Muscle layer of duodenum (tissue), 2 donors: ENCODE measurements at regions not wholly inside any gene's neighbourhood (a gene's known extent, or its start where the extent isn't known, plus 50 kb on each side); places are given as distances from the start of the nearest gene placed in this dataset.
"Not testable (repeated sequence)": the region's sequence is repeated elsewhere in the genome, so short reads cannot be mapped to it uniquely, and the experiment has no call there.

ENCODE experiments used
- H3K27ac ChIP-seq: one replicate; pipeline ENCODE4 v1.7.0; 2013; ENCODE audit warnings: mild to moderate bottlenecking, low read length
- H3K27me3 ChIP-seq: one replicate; pipeline ENCODE4 v1.7.0; 2013; ENCODE audit warnings: low read depth, mild to moderate bottlenecking, control low read depth, low read length
- H3K36me3 ChIP-seq, 2 donors: one replicate each; pipeline ENCODE4 v1.7.0; 2013; ENCODE audit warnings: low read length in 2 of 2, control low read depth in 1 of 2, mild to moderate bottlenecking in 1 of 2; ENCODE audit not compliant: insufficient read depth in 2 of 2, control insufficient read depth in 1 of 2
- H3K4me1 ChIP-seq, 2 donors: one replicate each; pipeline ENCODE4 v1.7.0; 2013; ENCODE audit warnings: low read length in 2 of 2, mild to moderate bottlenecking in 2 of 2, control low read depth in 1 of 2, moderate library complexity in 1 of 2; ENCODE audit not compliant: insufficient read depth in 2 of 2, control insufficient read depth in 1 of 2
- H3K4me3 ChIP-seq, 2 donors: one replicate each; pipeline ENCODE4 v1.7.0; 2013; ENCODE audit warnings: low read length in 2 of 2, low read depth in 1 of 2, mild to moderate bottlenecking in 1 of 2
- H3K9me3 ChIP-seq, 2 donors: one replicate each; pipeline ENCODE4 v1.7.0; 2013; ENCODE audit warnings: low read length in 2 of 2, control low read depth in 1 of 2, mild to moderate bottlenecking in 1 of 2; ENCODE audit not compliant: control insufficient read depth in 1 of 2
- donor health status: healthy.

DNA sequence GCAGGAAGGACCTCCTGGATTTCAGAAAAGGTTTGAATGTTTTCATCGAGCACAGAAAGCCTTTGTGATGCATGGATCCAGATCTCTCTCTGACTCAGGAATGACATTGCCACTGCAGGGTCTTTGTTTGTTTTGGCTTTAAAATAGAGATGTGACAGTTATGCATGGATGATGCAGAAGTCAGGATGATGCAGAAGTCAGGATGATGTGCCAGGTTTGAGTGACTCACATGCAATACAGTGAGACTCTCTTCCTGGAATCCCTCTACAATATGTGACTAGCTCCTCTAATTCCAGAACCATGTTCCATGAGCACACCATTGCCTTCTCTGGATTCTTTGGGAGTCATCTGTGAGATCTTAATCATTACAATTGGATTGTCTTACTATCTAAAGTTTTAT lies 177.9 kb upstream of the RAB6C start:
- Histone ChIP-seq H3K27me3 (no peaks in the 10 kb centered on the region), H3K4me1 (no peaks in the 10 kb centered on the region), H3K36me3 (no peaks in the 10 kb centered on the region), H3K4me3 (no peak overlapping the region), H3K9me3 (no peaks in the 10 kb centered on the region), H3K27ac (no peak overlapping the region)

DNA sequence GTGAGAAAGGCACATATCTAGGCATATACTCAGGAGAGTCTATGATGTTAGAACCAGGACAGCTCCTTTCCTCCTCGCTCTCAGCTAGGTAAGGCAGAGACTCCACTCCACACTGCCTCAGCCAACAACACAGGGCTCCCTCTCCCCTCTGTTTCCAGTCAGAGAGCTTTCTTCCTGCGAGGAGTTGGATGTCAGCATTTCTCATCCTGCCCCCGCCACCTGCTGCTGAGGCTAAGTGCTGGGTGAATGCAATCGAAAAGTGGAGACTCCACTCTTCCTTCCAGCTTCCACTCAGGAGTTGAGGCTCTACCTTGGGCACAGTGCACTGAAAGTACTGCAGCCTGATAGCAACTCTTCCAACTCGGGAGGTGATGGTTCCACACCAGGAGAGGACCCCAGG lies 177.2 kb upstream of the RAB6C start:
- H3K9me3 ChIP-seq = no peaks in the 10 kb centered on the region
- no peaks in the 10 kb centered on the region for H3K36me3 ChIP-seq
- no peaks in the 10 kb centered on the region for H3K27me3 ChIP-seq
- no peak overlapping the region for H3K27ac ChIP-seq
- no peak overlapping the region for H3K4me3 ChIP-seq
- no peaks in the 10 kb centered on the region for H3K4me1 ChIP-seq

DNA sequence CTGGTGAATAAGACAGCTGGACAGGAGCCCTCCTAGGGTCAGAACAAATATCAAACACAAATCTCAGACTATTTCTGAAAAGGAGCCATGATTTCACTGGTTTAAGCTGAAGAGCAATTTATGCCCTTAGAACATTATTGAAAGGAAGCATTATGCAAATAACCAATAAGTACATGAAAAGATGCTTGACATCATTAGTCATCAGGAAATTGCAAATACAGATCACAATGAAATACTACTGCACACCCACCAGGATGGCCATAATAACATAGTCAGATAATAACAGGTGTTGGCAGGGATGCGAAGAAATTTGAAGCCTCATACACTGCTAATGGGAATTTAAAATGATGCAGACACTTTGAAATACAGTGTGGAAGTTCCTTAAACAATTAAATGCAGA lies 176.4 kb upstream of the RAB6C start:
- Histone ChIP-seq H3K4me1 (no peaks in the 10 kb centered on the region), H3K27ac (no peak overlapping the region), H3K4me3 (no peak overlapping the region), H3K27me3 (no peaks in the 10 kb centered on the region), H3K9me3 (no peaks in the 10 kb centered on the region), H3K36me3 (no peaks in the 10 kb centered on the region)

DNA sequence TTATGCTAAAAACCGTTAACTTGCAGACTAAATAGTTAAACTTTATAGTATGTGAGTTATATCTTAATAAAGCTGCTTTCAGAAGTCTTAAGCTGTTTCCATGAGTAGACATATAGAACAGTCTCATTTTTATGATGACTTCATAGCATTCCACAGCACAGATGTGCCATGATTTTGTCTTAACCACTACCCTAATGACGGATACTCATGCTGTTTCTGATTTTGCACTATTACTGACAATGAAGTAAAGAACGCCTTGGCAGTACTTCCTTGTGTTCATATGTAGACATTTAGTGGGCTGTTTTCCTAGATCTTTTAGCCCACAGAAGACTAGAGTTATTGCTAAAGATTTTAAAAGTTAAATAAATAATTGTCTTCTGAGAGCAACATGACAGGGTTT lies 175.6 kb upstream of the RAB6C start:
- Histone ChIP-seq H3K9me3 (no peaks in the 10 kb centered on the region), H3K4me1 (no peaks in the 10 kb centered on the region), H3K4me3 (no peak overlapping the region), H3K27ac (no peak overlapping the region), H3K36me3 (no peaks in the 10 kb centered on the region), H3K27me3 (no peaks in the 10 kb centered on the region)

DNA sequence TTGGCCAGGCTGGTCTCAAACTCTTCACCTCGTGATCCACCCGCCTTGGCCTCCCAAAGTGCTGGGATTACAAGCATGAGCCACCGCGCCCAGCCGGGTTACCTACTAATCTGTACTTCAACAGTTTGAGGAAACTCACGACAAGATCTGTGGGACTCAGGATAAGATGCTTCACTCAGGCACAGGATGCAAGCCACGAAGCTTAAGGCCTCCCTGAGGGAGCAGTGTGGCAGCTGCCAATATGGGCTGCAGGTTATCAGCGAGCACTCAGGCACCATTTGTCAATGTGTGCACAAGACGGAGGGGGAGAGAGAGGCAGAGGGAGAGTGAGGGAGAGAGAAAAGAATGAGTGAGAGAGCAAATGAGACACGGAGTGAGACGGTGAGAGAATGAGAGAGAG lies 173.6 kb upstream of the RAB6C start:
- H3K4me1 ChIP-seq = no peaks in the 10 kb centered on the region
- H3K9me3 ChIP-seq = no peaks in the 10 kb centered on the region
- H3K27ac ChIP-seq = no peak overlapping the region
- no peak overlapping the region for H3K4me3 ChIP-seq
- H3K36me3 ChIP-seq = no peaks in the 10 kb centered on the region
- no peaks in the 10 kb centered on the region for H3K27me3 ChIP-seq

DNA sequence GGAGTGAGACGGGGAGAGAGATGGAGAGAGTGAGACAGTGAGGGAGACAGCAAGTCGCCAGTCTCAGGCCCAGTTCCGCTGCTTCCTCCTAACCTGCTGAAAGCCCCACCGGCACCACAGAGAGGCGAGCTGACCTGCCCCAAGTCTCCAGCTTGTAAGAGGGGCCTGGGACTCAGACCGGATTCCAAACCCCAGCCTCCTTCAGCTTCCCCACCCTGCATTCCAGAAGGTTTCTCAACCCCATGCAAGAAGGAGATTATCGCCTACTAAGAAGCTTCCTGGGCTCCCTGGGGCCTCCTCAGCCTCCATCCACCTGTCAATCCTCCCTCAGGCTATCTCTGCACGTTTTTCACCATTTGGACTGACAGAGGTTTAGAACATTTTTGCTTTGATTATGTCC lies 173.1 kb upstream of the RAB6C start:
- Histone ChIP-seq H3K36me3 (no peaks in the 10 kb centered on the region), H3K27me3 (no peaks in the 10 kb centered on the region), H3K4me1 (no peaks in the 10 kb centered on the region), H3K9me3 (no peaks in the 10 kb centered on the region), H3K27ac (no peak overlapping the region), H3K4me3 (no peak overlapping the region)

DNA sequence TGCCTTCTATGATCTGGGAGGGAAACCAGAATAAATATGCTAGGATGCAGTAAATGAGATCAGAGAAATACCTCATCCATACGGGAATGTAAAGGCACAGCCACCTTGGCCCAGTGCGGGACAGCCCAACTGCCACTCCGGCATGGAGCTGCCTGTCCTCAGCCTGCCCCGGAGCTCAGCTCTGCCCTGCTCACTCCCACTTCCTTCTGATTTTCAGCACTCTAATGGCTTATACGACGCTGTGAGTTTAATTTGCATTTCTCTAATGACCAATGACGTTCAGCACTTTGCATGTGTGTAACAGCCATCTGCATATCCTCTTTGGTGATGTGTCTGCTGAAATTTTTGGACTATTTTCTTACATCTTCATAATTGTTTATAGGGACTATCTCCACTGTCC lies 172.5 kb upstream of the RAB6C start:
- Histone ChIP-seq H3K36me3 (no peaks in the 10 kb centered on the region), H3K27ac (no peak overlapping the region), H3K9me3 (no peaks in the 10 kb centered on the region), H3K27me3 (no peaks in the 10 kb centered on the region), H3K4me1 (no peaks in the 10 kb centered on the region), H3K4me3 (no peak overlapping the region)

DNA sequence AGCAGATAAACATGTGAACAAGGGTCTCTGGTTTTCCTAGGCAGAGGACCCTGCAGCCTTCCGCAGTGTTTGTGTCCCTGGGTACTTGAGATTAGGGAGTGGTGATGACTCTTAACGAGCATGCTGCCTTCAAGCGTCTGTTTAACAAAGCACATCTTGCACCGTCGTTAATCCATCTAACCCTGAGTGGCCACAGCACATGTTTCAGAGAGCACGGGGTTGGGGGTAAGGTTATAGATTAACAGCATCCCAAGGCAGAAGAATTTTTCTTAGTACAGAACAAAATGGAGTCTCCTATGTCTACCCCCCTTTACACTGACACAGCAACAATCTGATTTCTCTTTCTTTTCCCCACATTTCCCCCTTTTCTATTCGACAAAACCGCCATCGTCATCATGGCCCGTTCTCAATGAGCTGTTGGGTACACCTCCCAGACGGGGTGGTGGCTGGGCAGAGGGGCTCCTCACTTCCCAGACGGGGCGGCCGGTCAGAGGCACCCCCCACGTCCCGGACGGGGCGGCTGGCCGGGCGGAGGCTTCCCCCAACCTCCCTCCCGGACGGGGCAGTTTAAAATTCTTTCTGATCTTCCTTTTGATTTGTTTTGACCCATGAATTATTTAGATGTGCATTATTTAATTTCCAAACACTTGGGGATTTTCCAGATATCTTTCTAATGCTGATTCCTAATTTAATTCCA lies 171.7 kb upstream of the RAB6C start:
- H3K4me1 ChIP-seq, H3K4me3 ChIP-seq, H3K27ac ChIP-seq, H3K36me3 ChIP-seq, H3K9me3 ChIP-seq, H3K27me3 ChIP-seq: not testable (repeated sequence)

DNA sequence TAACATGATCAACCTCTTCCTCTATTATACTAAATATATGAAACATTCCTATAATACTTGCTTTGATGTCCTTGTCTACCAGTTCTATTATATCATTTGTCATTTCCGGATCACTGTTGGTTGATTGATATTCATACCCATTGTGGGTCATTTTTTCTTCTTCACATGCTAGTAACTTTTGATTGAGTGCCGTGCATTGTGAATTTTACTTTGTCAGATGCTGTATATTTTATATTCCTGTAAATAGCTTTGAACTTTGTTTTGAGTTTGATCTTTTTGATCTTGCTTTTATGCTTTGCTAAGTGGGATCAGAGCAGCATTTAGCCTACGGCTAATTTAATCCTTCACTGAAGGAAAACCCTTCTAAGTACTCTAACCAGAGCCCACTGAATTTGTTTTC lies 168.9 kb upstream of the RAB6C start:
- Histone ChIP-seq H3K27me3 (no peaks in the 10 kb centered on the region), H3K9me3 (peaks cover 2 to 3% of the 10 kb centered on the region in 2 donors)

DNA sequence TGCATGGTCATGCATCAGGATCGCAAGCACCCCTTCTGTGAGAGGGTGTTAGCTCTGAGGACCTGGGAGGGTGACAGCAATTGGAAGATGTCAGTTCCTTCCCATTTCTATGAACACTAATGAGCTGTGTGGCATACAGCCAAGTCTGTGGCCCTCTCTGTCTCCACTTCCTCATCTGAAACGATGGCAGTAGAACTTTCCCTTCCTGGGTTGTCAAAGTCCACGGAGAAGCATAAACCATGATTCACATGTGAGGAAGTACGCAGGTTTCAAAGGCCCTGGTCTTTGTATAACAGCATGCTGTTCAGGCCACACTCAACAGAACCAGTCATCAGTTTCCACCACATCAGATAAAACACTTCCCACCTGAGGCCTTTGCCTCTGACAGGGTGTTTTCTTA lies 167.4 kb upstream of the RAB6C start:
- Histone ChIP-seq H3K27me3 (no peaks in the 10 kb centered on the region), H3K4me1 (peaks cover 0 to 5% of the 10 kb centered on the region in 2 donors), H3K9me3 (peaks cover 5% of the 10 kb centered on the region in 2 donors), H3K36me3 (no peaks in the 10 kb centered on the region), H3K27ac (no peak overlapping the region), H3K4me3 (no peak overlapping the region)

More for the DNA sequence above, 168.9 kb upstream of the RAB6C start:
- no peak overlapping the region for H3K27ac ChIP-seq
- no peak overlapping the region for H3K4me3 ChIP-seq
- H3K36me3 ChIP-seq = no peaks in the 10 kb centered on the region
- peaks cover 0 to 5% of the 10 kb centered on the region in 2 donors for H3K4me1 ChIP-seq

DNA sequence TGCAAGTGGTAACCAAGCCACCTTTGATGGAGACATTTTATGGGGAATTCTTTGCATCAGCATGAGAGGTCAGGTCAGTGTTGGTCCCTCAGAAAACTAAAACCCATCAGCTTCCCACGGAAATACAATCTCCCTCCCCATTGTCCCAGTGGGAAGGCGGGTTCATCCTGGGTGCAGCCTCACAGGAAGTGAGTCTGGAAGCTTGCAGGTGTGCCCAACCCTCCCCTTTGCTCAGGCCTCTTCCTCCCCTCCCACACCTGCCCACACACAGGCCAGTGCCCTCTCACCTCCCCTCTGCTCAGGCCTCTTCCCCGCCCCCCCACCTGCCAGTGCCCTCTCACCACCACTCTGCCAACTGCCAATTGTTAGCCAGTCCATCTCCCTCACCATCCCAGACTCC lies 166.8 kb upstream of the RAB6C start:
- Histone ChIP-seq H3K36me3 (no peaks in the 10 kb centered on the region), H3K9me3 (peaks cover 5% of the 10 kb centered on the region in 2 donors), H3K27me3 (no peaks in the 10 kb centered on the region), H3K27ac (no peak overlapping the region), H3K4me3 (no peak overlapping the region), H3K4me1 (peaks cover 0 to 5% of the 10 kb centered on the region in 2 donors)

DNA sequence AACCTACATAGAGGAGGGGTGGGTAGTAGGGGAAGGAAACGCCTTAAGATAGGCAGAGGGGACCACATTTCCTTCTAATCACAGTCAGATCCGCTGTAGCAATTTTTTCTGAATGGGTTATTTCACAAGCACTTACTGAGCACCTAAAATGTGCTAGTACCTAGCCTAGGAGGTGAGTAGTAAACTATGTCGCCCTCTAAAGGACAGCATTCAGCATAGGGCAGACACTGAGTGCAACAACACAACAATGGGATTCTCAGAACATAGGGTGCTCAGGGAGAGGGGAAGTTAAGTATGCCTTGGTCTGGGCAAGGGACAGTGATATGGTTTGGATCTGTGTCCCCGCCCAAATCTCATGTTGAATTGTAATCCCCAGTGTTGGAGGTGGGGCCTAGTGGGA lies 166.1 kb upstream of the RAB6C start:
- Histone ChIP-seq H3K36me3 (no peaks in the 10 kb centered on the region), H3K27ac (no peak overlapping the region), H3K4me1 (peaks cover 0 to 5% of the 10 kb centered on the region in 2 donors), H3K4me3 (no peak overlapping the region), H3K9me3 (peaks cover 5% of the 10 kb centered on the region in 2 donors), H3K27me3 (no peaks in the 10 kb centered on the region)
